Jurkat, Clone E6-1 (cell line): ENCODE measurements at regions not wholly inside any gene's neighbourhood (a gene's known extent, or its start where the extent isn't known, plus 50 kb on each side); places are given as distances from the start of the nearest gene placed in this dataset.
A peak's percentile ranks its signal among the peaks of the same experiment; 100 is the strongest.

Source experiments
- DNase-seq: peaks from one replicate; pipeline ENCODE4 v3.0.0-alpha.2; 2011; ENCODE audit warnings: low read depth, low spot score
- H3K4me3 ChIP-seq: 2 replicates; pipeline ENCODE4 v1.5.1; 2011; ENCODE audit warnings: mild to moderate bottlenecking, low read length, control low read depth, moderate library complexity

GRCh38 chr6:166221636-166222035 is 54.0 kb upstream of the TBXT start:
- peak; percentile 41 for DNase-seq

GRCh38 chr6:166221040-166221439 is 53.4 kb upstream of the TBXT start:
- no peak overlapping the region for H3K4me3 ChIP-seq

More at GRCh38 chr6:166221636-166222035, 54.0 kb upstream of the TBXT start:
- H3K4me3 ChIP-seq, result no peak overlapping the region

More at GRCh38 chr6:166221040-166221439, 53.4 kb upstream of the TBXT start:
- DNase-seq, result peak; percentile 80
